Stimulated activated CD8-positive, alpha-beta memory T cell treated with anti-CD3 and anti-CD28 coated beads, Interleukin-7, amount 100 ng/mL, for 1 hour (primary cell): ENCODE measurements at regions not wholly inside any gene's neighbourhood (a gene's known extent, or its start where the extent isn't known, plus 50 kb on each side); places are given as distances from the start of the nearest gene placed in this dataset.

Experiments
- DNase-seq, 2 donors: peaks; one replicate each; pipeline ENCODE4 v3.0.0-alpha.2; 2020; ENCODE audit warnings: low read depth in 2 of 2

DNA sequence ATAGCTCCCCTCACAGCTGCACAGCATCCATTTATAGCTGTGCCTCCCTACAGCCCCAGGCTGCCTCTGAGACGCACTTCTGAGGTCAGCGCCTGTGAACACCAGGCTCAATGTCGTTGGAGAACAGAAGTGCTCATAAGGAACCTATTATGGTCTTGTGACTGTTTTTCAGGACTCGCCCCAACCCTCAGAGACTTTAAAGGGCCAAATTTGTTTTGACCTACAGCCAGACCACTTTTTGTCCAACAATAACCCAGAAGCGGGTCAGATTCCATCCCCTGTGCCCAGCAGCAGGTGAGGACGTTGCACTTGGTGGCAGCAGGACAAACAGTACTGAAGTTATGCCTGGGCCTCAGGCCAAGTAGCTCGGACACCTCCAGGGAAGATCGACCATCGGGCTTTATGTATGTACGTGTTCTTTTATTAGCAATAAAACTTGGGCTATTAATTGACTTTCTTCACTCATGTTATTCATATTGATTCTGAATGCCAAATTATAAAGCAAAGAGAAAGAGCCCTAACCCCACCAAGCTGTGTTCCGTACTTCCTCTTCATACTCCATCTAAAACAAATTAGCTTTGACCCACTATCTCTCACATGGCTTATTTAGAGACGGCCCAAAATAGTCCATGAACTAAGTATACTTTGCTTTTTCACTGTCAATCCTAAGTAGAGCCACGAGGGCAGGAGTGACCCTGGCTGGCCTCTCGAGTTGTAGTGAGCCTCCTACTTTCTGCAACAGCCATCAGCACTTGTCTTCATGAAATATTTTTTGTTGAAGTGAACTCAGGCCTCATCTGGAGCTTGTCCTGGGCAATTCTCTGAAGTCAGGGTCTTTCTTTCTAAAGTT, 92.3 kb upstream of the PAX6 start:
- DNase-seq = no peak

DNA sequence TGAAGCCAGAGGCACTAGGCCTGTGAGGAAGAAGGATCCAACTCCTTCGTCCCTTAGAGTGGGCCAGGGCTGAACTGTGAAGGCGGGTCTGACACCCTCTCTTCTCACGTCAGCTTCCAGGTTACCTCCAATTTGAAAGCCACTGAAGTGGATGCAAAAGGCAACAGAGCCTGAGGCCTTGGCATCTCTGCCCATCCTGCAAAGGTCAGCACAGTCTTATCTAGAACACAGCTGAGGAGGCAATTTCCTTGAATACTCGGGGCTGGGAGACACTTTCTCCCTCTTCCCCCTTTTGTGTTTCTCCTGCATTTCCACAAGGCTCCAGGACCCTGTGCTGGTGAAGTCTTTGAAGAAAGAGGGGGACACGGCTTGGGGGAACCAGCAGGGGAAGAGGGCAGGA, 91.6 kb upstream of the PAX6 start:
- DNase-seq = no peak

DNA sequence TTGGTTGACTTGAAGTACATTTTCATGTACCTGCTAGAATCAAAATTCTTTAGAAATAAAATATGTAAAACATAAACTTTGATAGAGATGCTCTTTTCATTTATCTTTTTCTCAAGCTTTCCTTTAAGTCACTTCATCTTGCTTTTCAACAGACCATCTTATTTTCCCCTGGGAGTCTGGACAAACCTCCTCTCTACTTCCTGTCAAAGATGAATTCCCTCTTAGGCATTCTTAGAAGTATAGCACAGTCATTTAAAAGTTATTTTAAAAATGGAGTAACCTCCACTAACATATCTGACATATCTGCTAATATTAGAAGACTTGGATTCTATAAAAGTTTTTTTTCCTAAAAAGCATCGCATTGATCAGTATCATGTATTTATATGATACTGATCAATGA, 84.8 kb upstream of the PAX6 start:
- no peak for DNase-seq

DNA sequence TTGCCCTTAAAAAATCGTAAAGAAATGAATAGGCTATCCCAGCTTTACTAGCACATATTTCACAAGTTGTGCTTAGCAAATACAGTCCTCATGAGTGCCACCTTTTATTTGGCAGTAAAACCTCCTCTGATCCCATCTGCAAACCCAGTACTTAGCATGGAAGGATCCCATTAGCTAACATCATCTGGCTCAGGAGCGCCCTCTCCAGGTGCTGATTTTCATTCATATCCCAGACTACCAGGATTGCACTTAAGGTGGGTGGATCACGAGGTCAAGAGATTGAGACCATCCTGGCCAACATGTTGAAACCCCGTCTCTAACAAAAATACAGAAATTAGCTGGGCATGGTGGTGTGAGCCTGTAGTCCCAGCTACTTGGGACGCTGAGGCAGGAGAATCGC, 76.1 kb upstream of the PAX6 start:
- no peak for DNase-seq

DNA sequence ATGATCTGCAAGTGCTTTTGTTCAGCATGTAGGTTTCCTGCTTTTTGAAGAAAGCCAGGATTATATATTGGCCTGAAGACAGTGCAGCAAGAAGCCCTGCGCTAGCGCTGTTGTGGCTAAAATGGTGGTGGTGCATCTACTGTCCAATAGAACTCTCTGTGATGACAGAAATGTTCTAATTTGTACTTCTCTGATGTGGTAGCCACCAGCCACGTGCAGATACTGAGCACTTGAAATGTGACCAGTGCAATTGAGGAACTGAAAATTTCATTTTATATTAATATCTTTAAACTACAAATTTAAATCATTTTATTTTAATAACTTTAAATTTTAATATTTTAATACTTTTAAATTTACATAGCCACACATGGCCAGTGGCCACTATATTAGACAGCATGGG, 73.0 kb upstream of the PAX6 start:
- no peak for DNase-seq

GRCh38 chr11:31883435-31883834, 72.3 kb upstream of the PAX6 start:
- DNase-seq = no peak

DNA sequence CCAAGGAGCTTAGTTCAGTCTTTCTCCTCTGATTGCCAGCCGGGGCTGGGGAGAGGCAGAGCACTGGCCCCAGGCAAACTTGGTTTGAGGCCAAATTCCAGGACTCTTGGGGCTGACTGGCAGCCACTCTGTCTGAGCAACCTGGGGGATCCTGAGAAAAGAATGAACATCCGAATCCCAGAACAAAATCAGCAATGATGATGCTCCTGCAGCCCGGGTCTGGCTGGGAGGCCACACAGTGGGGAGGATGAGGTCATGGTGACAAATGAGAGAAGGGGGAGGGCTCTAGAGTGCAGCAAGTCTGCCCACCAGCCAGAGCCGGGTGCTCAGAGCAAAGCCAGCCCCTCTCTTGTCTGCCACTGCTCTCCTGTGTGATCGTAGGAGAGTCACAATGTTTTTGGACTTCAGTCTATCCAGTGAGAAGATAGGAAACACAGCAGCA, 71.8 kb upstream of the PAX6 start:
- DNase-seq = no peak

- DNase-seq = no peak
These were observed 70.7 kb upstream of the PAX6 start for GRCh38 chr11:31881825-31882224.

DNA sequence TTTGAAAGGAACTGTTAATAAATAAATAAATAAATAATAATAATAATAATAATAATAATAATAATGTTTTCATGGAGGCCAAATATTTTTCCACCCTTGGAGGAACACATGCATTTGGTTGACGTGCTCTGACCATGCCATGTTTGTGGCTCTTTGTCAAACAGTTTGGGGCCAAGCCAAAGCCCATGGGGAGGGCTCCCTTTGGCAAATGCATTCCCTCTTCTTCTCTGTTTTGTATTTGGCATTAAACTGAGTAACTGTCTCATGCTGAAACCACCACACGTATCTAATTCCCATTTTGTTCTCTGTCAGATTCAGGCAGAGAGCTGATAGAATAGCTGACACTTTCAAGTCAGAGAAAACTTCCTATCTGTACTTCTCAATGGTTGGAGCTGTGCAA, 68.6 kb upstream of the PAX6 start:
- no peak for DNase-seq

- no peak for DNase-seq
These were observed 66.7 kb upstream of the PAX6 start for GRCh38 chr11:31877863-31878262.

- DNase-seq = no peak
These were observed 66.0 kb upstream of the PAX6 start for GRCh38 chr11:31877083-31877482.

GRCh38 chr11:31875866-31876560, 64.9 kb upstream of the PAX6 start:
- DNase-seq = no peak

- DNase-seq = no peak
These were observed 63.6 kb upstream of the PAX6 start for GRCh38 chr11:31874631-31875191.

DNA sequence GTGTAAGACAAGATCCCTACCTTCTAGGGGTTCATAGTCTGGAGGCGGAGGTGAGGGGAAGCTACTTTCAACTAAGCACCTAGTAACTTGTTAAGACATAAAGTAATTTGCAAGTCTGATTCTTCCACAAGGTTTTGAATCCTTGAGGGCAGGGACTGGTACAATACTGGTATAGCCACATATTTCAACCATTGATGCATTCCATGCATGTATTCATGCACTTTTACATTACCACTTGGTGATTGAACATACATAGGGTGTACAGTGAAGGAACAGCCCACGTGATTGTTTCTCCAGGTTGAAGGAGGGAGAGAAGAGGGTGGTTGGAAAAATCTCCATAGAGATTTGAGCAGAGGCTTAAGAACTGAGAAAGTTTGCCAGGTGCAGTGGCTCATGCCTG, 62.0 kb upstream of the PAX6 start:
- DNase-seq = no peak

GRCh38 chr11:31872076-31872443, 60.9 kb upstream of the PAX6 start:
- DNase-seq = no peak

DNA sequence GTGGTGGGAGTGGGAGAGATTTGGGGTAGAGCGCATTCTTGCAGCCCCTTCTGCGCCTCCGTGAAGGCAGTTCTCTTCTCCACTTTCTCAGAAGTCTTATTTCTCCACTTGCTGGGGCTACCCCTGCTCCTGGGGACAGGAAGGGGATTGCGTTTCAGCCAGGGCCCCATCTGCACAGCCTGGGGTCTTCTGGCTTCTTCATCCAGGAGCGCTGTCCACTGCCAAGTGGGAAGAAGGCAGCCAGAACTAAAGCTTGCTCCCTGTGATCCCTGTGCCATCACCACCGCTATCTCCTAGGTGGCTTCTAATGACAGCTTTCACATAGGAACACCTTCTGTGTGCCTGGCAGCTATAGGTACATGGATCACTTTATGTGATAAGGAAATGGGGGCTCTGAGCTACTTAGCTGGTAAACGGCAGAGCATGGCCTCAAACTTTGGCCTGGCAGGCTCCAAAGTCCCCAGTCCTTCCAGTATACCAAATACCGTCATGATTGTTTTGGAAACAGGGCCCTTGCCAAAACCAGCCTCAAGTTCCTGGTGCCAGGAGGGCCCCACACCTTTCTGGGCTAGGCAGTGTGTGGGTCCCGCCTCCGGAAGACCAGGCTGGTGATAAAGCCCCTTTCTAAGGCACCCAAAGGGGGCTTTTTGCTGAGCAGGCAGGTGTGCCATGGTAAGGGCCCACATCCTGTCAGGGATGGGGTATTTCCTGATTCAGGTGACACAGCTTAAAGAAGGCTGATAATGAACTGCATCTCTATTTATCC, 60.4 kb upstream of the PAX6 start:
- DNase-seq = no peak

DNA sequence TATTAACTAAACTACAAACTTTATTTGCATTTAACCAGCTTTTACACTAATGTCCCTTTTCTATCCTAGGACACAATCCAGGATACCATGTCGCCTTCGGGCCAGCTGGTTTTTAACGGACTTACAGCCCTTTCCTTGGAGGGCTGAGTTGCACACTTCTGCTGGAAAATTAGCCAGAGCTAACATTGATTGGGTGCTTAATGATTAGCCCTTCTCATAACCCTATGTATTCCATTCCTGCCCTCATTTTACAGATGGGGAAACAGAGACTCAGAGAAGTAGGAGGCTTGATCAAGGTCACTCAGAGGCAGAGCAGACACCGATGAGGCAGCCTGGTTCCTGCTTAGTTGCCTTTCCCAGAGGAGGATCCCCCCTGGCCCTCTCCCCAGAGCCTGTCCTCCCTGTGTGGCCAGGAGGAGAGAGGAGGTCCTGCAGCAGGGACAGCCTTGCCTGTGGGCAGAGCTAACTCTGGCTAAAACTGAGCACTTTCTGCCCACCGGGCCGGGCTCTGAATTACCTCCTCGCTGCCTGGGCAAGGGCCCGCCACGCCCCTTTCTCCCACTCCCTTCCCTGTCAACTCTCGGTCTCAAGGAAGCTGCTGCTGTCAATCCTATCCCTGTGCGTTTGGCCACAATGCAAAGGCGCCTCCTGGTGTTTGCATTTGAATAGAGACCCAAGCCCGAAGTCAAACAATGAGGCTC, 59.6 kb upstream of the PAX6 start:
- no peak for DNase-seq

GRCh38 chr11:31869986-31870385, 58.9 kb upstream of the PAX6 start:
- DNase-seq = no peak

DNA sequence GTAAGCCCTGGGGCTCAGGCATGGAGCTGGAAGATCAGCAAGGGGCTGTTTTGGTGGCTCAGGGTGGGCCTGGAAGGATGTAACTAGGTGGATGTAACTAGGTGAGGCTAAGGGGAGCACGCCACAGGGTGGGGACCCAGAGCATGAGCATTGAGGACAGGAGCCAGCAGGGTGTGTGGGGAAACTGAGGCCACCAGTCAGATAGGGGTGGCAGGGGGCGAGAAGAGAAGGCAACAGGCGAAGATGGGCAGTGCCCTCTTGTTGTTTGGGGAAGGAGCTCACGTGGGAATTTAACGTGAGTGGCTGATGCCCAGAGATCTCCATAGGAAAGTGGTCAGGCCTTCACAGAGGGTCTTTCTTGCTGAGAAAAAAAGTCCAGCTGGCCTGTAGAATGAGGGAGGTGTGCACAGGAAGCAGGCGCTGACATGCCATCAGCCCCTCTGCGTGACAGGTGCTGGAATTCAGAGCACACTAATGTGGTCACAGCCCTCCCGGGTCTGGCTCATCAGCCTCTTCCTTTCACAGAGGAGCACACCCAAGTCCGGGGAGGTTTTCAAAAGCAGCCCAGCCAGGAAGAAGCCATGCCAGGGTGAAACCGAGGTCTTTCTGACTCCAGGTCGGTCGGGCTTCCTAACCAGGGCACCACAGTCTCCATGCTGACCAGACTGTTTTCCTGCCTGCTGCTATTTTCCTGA, 54.6 kb upstream of the PAX6 start:
- DNase-seq = no peak

DNA sequence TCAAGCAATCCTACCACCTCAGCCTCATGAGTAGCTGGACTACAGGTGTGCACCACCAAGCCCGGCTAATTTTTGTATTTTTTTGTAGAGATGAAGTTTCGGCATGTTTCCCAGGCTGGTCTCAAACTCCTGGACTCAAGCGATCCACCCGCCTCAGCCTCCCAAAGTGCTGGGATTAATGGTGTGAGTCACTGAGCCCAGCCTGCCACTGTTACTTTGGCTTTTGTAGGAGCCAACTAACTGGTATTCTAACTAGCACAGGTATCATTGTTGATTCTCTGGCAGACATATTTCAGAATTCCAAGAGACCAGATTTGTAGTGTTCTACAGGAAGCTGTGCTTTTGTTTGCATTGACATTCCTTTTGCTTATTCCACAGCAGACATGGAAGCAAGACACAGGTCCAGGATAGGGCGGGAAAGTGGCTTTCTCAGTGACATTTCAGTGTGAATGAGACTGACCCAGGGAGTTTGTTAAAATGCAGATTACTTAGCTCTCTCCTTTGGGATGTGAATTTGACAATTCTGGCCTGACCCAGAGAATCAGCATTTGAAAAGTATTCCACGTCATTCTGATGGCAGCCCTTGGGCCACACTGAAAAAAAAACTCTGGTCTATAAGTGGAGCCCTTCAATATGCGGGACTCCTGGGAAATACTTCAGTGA, 52.2 kb upstream of the PAX6 start:
- DNase-seq = no peak

DNA sequence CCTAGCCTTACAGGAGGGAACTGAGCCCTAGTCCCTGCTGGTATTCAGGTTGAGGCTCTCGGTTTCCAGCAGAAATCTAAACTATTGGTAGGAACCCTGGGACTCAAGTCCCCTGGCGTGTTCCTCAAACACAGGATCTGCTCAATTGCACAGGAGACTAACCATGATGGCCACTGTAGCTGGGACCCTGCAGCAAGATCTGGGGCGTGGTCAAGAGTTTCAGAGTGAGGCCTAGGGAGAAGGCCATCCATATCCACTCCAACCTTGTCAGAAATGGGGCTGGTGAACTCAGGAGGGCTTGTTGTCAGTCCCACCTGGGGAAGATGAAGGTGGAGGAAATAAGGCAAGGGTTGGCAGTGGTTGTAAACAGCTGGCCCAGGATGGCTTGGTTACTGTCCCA, 49.9 kb upstream of the PAX6 start:
- DNase-seq = no peak
